HuH-7.5 (cell line): ENCODE measurements at regions not wholly inside any gene's neighbourhood (a gene's known extent, or its start where the extent isn't known, plus 50 kb on each side); places are given as distances from the start of the nearest gene placed in this dataset.

Experiments used
- DNase-seq: peaks from one replicate; pipeline ENCODE4 v3.0.0; 2011; ENCODE audit warnings: low spot score

GRCh38 chr15:77732514-77733335 lies 100.0 kb upstream of the LINGO1 start:
- DNase-seq = no peak

- DNase-seq = no peak
Observed at GRCh38 chr15:77731945-77732344, 99.2 kb upstream of the LINGO1 start.

- DNase-seq = no peak
Observed at GRCh38 chr15:77731067-77731466, 98.4 kb upstream of the LINGO1 start.

- no peak for DNase-seq
Observed at GRCh38 chr15:77727635-77728304, 95.1 kb upstream of the LINGO1 start.

GRCh38 chr15:77724715-77725114 lies 92.0 kb upstream of the LINGO1 start:
- DNase-seq = no peak

GRCh38 chr15:77723756-77724155 lies 91.0 kb upstream of the LINGO1 start:
- no peak for DNase-seq

GRCh38 chr15:77722759-77723460 lies 90.2 kb upstream of the LINGO1 start:
- DNase-seq = no peak

- no peak for DNase-seq
Observed at GRCh38 chr15:77721963-77722362, 89.3 kb upstream of the LINGO1 start.

GRCh38 chr15:77720655-77721054 lies 87.9 kb upstream of the LINGO1 start:
- no peak for DNase-seq

GRCh38 chr15:77720173-77720572 lies 87.5 kb upstream of the LINGO1 start:
- DNase-seq = no peak

GRCh38 chr15:77719450-77719849 lies 86.7 kb upstream of the LINGO1 start:
- no peak for DNase-seq

GRCh38 chr15:77717333-77717990 lies 84.8 kb upstream of the LINGO1 start:
- DNase-seq = no peak

GRCh38 chr15:77716632-77717332 lies 84.1 kb upstream of the LINGO1 start:
- DNase-seq = no peak

GRCh38 chr15:77715860-77716259 lies 83.1 kb upstream of the LINGO1 start:
- DNase-seq = no peak

GRCh38 chr15:77715051-77715450 lies 82.3 kb upstream of the LINGO1 start:
- DNase-seq = no peak

- no peak for DNase-seq
Observed at GRCh38 chr15:77714555-77714954, 81.8 kb upstream of the LINGO1 start.

- no peak for DNase-seq
Observed at GRCh38 chr15:77714023-77714422, 81.3 kb upstream of the LINGO1 start.

- DNase-seq = no peak
Observed at GRCh38 chr15:77713281-77713680, 80.6 kb upstream of the LINGO1 start.

- DNase-seq = no peak
Observed at GRCh38 chr15:77712438-77712837, 79.7 kb upstream of the LINGO1 start.

GRCh38 chr15:77710637-77711036 lies 77.9 kb upstream of the LINGO1 start:
- DNase-seq = no peak

GRCh38 chr15:77710206-77710605 lies 77.5 kb upstream of the LINGO1 start:
- no peak for DNase-seq
